Fibroblast of pulmonary artery (primary cell): ENCODE measurements at regions not wholly inside any gene's neighbourhood (a gene's known extent, or its start where the extent isn't known, plus 50 kb on each side); places are given as distances from the start of the nearest gene placed in this dataset.

Experiments used
- DNase-seq: peaks from one replicate; pipeline ENCODE4 v3.0.0-alpha.2; 2010; ENCODE audit warnings: low read depth
- H3K4me3 ChIP-seq: replicated peaks from 2 replicates; pipeline ENCODE4 v1.5.1; 2011; ENCODE audit warnings: low read depth, mild to moderate bottlenecking, control low read depth, low read length, moderate library complexity
- CTCF ChIP-seq: IDR thresholded peaks from 2 replicates; pipeline ENCODE4 v1.5.1; 2011; ENCODE audit warnings: mild to moderate bottlenecking, control low read depth, low read length, inconsistent platforms; ENCODE audit errors: missing control alignments

DNA sequence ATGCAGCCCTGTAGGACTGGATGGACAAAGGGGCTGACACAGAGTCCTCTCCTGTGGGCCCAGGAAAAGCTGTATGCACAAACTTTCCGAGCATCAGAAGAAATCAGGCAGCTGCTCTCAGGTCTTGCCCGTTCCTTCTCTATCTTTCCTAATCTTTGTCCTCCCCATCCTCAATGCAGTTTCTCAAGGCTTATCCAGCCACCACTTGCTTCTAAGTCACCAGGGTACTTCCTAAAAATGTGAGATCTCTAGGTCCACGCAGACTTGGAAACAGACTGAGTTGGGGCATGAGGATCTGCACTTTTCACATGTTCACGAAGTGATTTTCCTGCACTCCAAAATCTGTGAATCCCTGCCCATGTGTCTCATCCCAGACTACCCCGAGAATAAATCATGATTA is 394.5 kb upstream of the SLC35B3 start:
- TF ChIP-seq CTCF = no peak

DNA sequence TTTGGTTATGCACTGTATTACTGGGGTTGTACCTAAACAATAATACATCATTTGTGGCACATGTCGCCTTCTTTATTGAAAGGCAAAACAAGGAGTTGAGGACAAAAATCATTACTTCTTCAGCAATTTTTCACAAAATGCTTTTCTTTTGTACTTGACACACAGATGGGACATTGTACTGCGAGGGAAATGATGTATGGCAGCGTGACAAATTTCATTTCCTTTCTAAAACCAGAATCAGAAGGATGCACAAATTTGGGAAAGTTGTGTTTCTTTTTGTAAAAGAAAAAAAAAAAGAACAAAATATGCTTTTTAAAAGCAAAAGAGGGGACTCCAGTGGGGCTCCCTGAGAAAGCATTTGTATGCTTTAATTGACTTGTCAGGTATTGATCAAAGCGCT is 394.0 kb upstream of the SLC35B3 start:
- no peak for DNase-seq
- TF ChIP-seq CTCF = no peak
- H3K4me3 ChIP-seq = no peak overlapping the region

More for the DNA sequence above, 394.5 kb upstream of the SLC35B3 start:
- H3K4me3 ChIP-seq = no peak overlapping the region
- DNase-seq = no peak

DNA sequence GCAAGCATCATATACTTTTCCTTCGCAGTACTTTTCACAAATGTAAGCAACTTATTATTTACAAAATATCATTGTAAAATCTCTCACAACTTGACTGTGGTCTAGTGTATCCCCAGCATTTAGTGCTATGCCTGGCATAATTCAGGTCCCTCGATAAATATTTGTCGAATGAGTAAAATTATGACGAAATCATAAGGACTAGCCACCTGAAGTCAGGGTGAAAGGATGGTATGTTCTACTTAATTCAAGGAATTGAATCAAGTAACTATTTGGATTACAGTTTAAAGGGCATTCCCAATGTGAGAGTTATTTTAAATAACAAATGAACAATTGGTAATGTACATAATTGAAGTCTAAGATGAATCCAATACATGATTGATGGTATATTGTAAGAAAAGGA is 393.0 kb upstream of the SLC35B3 start:
- no peak for DNase-seq
- H3K4me3 ChIP-seq = no peak overlapping the region
- TF ChIP-seq CTCF = no peak

DNA sequence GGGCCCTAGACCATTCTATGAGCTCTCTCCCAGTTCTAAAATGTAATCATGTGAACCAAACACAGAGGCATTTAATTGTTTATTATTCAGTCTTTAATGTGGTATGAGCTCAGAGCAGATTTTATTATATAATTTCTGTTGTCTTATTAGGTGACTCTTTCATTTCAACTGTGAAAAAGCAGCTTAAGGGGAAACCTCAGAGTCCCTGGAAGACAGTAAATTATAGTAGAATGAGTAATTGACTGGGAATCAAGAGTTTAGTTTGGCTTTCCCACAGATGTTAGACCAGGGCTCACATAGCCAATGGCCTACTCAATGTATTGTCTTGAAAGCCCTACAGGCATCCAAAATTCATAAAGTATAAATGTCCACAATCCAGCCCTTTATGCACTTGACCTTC is 390.4 kb upstream of the SLC35B3 start:
- TF ChIP-seq CTCF = no peak
- no peak overlapping the region for H3K4me3 ChIP-seq
- DNase-seq = no peak

DNA sequence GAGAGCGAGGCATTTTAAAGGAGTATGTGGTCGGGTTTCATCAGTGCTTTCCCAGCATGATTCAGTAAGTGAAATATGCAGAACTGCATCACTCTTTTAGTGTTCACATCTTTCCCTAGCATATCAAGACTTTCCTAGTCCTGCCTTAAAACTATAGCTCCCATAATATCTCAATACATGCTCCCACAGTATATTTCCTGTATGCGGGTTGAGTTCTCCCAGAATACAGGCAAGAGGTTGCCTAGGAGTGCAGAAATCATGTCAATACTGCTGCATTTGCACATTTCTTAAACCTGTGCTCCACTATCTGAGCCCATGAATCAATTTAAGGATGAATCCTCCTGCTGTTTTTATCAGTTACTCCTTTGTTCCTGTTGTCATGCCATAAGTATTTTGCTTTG is 386.6 kb upstream of the SLC35B3 start:
- no peak for DNase-seq

GRCh38 chr6:8820313-8820712 is 385.0 kb upstream of the SLC35B3 start:
- TF ChIP-seq CTCF = no peak
- DNase-seq = no peak
- no peak overlapping the region for H3K4me3 ChIP-seq

More for the DNA sequence above, 386.6 kb upstream of the SLC35B3 start:
- no peak overlapping the region for H3K4me3 ChIP-seq
- no peak for TF ChIP-seq CTCF

- no peak for TF ChIP-seq CTCF
- no peak for DNase-seq
- no peak overlapping the region for H3K4me3 ChIP-seq
Measured at GRCh38 chr6:8819446-8819845, 384.1 kb upstream of the SLC35B3 start.
